GM21515 (cell line): ENCODE measurements at regions not wholly inside any gene's neighbourhood (a gene's known extent, or its start where the extent isn't known, plus 50 kb on each side); places are given as distances from the start of the nearest gene placed in this dataset.

ENCODE experiments used
- ATAC-seq: cut with Tn5 transposase; IDR thresholded peaks from one replicate; pipeline ENCODE4 v1.9.1; 2021; ENCODE audit not compliant: unreplicated experiment

DNA sequence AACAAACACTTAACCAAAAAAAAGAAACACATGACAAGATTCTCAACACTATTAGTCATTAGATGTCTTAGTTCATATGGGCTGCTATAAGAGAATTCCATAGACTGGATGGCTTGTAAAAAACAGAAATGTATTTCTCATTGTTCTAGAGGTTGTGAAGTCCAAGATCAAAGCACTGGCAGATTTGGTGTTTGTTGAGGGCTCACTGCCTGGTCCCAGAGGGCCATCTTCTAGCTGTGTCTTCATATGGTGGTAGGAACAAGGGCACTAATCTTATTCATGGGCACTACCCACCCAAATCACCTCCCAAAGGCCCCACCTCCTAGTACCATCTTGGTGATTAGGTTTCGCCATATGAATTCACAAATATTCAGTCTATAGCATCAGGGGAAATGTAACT lies 162.5 kb upstream of the SDK2 start:
- ATAC-seq: no peak

DNA sequence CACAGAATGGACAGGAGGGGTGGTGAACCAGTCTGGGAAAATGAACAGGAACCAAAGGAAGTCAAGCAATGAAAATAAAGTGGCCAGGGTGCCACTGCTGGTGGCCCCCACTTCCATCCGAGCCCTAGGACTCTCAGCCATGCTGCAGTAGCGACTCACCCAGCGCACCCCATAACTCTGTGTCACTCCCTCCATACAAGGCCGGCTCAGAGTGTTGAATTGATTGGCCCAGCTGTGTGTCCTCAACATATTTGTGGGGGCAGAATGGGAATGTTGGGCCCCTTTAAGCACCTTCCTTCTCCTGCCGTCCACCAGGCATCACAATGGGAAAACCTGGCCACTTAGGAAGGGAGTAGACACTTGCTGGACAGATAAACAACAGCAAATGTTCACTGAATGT lies 169.0 kb upstream of the SDK2 start:
- no peak for ATAC-seq

DNA sequence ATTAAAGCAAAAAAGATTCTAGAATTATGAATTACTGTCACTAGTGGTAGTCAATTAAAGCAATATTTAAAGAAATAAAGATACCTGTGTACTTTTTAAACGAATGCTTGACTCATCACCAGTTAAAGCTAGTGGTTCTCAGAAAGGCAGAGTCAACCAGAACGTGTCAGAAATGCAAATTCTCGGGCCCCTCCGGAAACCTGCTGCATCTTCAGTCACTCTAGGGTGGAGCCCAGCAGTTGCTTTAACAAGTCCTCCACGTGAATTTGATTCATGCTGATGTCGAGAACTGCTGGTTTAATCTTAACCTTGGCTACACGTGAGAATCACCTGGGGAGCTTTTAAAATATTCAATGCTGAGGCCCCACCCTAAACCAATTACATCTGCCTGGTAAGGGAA lies 169.8 kb upstream of the SDK2 start:
- ATAC-seq: no peak

DNA sequence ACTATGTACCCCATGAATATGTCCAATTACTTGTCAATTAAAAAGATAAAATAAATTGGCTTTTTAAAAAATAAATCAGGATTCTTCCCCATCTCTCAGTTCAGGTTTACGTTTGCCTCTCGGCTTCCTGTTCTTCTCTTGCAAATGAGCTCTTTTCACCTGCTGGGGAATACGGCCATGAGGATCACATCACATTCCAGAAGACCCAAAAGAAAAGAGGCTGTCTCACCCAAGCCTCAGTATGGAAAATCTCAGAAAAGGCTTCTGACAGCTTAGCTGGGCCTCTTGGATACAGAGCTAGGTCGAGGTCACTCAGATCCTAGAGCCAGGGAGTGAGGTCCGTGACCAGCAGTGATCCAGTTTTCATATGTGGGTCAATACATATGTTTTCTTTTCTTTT lies 171.2 kb upstream of the SDK2 start:
- ATAC-seq: no peak

DNA sequence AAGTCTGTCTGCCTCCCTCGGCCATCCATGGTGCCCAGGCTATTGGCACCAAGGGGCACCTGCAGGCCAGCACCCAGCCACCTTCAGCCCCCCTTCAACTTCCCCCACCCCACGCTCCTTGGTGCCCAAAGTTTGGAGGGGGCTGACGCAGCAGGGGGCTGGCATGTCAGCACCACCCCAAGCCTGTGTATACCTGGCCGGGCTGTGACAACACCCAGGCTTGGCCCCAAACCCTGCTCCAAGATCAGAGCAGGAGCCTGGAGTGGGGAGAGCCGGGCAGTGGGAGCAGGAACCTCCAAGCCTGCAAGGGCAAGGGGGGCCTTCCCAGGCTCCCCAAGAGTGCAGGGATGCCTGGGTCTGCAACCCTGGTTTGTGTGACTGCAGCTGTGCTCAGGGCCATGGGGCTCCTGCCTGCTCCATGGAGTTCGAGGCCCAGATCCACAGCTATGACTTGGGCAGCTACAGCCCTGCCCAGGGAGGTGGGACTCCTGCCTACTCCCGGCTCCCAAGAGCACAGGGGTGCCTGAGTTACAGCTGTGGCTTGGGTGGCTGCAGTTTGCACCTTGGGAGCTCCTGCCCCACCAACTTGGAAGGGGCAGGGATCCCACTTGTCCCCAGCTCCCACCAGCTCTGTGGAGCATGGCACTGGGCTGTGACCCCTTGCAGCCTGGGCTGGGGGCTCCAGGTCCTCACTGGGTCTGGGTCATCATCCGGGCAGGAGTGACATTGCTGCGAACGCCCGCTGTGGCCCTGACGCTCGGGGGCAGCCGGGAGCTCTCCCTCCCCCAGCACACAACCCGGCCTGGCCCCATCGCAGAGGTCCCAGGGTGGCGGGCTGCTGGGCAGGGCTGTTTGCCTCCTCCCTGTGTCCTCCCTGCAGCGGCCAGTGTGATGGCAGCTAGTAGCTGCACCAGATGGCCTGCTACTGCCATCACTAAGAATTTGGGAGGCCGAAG lies 175.5 kb upstream of the SDK2 start:
- no peak for ATAC-seq

DNA sequence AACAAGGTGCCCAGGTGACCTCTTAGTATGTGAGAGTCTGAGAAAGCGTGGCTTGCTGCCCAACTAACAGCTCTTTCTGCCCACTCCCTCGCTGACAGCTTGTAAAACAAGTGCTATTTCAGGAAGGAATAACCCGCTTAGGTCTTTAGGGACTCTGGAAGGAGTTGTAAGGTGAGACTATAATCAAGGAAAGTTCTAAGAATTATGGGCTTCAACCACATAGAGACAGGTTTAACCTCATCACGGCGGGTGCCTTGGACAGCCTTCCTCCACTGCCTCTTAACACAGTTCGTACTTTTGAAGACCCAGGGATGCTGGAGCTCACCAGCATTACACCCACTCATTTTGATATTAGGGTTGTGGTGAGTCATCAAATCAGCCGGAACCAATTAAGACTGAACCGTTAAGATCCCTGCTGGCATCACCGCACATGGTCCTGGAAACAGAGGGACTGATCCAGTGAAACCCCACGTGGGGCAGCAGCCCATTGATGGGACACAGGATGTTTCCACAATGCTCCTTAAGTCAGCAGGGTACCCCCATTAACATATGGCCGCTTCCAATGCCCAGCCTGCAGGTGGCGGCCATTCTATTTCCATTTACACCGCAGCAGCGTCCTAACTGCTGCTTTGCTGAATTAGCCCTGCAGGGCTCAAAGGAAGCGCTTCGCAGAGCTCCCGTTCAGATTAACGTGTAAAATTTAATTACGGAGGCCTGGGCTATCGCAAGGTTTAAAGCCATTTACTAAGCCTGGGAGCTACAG lies 176.6 kb upstream of the SDK2 start:
- no peak for ATAC-seq

DNA sequence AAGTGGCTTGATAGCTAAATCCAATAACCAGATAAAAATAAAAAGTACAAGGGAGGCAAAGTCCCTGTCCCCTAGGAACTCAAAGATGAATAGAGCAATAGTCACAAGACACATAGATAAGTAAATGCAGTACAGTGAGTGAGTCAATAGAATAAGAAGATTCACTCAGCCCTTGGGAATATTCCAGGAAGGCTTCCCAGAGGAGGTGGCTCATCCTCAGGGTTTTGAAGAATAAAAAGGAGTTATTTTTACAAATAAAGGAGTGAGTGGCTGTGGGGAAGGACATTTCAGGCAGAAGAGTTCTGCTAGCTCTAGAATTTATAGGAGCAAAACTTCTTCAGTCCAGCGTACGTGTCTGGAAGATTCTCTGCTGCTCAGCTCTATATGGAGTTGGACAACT lies 177.4 kb upstream of the SDK2 start:
- no peak for ATAC-seq

DNA sequence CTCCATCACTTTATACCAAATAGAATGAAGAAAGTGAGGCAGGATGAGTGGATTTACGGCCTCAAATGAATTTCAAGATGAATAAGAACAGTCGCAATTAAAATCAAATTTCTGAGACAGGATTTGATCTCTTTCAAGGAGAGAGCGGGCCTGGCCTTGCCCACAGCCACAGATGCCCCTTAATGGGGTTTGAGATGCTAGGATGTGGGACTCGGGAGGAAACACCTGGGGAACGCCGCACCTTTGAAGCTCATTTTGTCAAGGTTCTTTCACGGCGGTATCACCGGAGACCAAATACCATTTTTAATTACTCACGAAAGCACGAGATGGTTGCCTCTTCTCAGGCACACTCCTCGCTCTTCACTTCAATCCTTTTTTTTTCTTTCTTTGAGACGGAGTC lies 178.1 kb upstream of the SDK2 start:
- no peak for ATAC-seq

DNA sequence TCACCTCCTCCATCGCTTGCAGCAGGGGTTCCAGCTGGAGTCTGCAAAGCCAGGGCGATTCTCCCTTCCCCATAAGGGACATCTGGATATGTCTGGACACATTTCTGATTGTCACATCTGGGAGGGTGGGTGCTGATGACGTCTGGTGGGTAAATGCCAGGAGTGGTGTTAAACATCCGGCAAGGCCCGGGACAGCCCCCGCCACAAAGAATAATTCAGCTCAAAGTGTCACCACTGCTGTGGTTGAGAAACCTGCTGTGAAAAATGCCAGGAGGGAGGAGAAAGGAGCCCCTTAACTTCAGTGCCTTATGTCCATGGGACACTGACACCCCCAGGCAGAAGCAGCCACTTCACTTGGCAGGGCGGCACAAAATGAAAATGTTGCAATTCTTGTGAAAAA lies 179.4 kb upstream of the SDK2 start:
- no peak for ATAC-seq

DNA sequence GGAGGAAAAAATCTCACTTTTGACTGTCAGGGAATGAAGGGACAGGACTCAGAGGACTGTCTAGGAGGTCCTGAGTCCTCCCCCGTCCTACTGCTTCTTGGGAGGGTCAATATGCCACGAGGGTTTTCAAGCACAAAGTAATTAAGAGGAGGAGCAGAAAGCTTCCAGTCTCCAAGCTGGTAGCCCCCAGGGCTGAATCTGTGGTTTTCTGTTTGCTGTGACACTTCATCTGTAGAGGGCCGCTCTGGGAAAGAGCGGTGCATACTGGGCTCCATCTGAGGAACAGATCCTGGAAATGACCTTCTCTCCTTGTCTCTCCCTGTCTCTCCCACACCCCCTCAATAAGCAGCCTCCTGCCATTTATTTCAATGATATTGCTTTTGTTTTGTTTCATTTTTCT lies 180.1 kb upstream of the SDK2 start:
- no peak for ATAC-seq

DNA sequence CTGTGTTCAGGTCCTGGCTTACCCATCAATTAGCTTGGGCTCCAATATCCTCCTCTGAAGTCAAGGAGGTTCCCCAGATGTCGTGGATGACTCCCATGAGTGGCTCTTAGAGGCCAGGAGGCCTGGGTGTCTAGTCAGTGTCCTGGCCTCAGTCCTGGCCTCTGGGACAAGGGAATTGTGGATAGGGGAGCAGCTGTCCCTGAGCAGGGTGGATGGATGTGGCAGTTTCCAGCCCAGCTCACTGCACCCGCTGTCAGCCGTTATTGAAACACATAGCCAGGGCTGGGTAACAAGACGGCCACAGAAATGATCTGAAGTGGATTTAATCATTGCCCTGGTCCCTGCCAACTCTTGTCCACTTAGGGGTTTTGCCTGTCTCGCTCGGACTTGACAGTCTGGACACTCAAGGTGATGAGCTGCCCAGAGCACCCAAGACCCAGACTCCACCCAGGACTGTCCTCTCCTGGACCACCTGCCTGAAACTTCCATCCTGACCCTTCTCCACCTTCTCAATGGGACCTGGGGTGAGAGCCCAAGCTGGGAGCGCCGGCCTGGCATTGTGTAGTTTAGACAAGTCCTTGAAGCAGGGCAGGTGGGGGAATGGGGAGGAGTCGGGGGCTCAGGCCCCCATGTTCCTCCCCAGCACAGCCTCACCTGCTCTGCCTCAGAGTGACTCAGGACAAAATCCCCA lies 182.1 kb upstream of the SDK2 start:
- ATAC-seq: no peak

DNA sequence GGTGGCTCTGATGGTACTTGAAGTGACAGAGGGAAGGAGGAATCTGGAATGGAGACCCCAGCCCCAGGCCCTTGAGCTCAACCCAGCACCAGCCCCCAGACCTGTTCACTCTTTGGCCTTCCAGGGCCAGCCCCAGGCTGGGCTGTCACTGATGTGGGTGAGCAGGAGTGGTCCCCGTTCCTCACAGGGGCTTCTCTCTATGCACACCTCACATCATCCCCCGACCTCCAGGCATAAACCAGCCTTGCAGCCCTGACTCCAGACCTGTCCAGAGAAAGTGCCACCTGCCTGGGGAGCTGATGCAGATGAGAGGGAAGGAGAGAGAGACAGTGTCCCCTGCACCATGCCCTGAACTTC lies 182.6 kb upstream of the SDK2 start:
- ATAC-seq: no peak

DNA sequence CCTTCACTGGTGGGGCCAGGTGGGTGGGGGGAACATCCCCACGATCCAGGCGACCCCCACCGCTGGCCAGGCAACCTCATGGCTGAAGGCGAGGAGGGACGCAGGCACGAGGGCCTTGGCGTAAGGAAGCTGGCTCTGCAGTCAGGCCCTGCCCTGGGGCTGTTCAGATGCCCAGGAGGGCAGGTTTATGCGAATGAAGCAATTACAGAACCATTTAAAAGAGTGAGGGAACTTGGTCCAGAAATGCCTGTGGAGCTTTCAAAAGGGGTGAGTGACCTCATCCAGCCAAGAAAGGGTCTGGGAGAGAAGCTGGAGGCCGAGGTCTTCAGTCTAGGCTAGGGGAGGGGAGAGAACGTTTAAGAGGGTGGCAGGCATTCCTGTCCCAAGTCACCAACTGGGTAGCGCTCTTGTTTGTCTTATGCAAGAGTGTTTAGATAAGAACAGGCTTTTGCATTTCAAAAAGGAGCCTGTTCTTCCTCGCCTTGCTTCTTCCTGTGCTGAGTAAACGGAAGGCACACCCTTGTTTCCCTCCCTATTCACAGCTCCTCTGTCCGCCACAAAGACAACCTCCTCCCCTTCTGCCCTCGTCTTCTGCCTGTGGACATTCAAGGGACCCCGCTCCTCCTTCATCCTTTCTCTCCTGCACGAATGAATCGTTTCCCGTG lies 183.5 kb upstream of the SDK2 start:
- ATAC-seq: no peak

DNA sequence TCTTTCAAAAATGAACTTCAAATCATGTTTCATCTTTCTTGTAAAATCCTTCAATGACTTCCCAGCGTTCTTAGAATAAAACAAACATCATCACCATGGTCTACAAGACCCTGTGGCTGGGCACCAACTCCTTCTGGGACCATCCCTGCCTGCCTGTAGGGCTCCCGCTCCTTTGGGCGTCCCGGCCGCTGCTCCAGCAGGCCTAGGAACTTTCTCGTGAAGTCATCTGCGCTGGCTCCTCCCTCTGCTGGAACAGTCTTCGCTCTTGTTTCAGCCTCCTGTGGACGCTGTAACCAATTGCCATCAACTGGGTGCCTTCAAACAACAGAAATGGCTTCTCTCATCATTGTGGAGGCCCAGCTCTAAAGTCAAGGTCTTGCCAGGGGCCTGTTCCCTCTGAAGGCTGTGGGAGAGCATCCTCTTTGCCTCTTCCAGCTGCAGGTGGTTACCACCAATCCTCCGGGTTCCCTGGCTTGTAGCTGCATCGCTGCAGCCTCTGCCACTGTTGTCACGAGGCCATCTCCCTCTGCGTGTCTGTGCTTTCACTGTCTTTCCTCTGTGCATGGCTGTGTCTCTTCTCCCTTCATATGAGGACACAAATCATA lies 185.5 kb upstream of the SDK2 start:
- no peak for ATAC-seq

DNA sequence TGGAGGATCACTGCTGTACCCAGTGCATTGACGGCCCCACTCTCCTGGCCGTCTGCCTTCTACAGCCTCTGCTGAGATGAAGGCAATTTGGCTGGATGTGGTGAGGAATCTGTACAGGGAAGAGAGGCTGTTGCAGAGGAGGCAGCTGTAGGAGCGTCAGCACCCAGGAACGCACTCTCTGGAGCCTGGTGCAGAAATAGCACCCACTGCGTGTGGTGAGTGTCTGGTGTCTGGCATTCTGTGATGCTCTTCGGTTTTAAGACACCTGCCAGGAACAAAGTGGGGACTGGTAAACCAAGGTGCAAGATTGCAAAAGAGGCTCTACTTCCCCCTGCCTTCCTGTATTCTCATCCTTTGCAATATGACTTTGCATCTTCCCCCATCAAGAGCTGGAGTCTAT lies 187.5 kb upstream of the SDK2 start:
- no peak for ATAC-seq

DNA sequence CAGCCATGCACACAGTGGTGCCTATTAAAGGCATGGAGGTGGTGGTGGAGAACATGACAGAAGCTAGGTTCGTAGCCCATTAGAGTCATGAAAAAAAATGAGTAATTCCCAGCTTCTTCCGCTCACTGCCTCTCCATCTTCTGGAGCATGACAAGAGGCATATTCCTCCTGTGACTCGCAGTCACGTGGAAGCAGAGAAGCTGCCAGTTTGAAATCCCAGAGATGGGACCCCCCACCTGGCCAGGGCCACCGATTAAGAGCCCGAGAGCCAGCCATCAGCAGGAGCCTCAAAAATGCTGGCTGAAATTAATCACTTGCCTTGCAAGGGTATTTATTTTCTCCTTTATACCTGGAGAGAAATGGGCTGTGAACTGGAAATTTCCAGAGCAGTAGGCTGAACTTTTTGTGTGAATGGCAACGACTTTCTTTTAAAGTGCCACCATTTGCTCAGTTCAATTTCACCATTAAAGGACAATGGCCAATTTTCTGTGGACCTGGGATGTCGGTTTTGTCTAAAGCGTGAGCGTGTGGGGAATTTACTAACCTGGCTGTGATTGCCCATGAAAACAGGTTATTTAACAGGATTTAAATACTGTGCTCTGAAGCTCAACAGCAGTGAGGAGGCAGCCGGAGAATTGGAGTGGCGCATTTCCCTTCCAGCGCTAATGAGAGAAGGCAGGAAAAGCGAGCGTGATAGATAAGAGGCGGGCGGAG lies 189.7 kb upstream of the SDK2 start:
- no peak for ATAC-seq

DNA sequence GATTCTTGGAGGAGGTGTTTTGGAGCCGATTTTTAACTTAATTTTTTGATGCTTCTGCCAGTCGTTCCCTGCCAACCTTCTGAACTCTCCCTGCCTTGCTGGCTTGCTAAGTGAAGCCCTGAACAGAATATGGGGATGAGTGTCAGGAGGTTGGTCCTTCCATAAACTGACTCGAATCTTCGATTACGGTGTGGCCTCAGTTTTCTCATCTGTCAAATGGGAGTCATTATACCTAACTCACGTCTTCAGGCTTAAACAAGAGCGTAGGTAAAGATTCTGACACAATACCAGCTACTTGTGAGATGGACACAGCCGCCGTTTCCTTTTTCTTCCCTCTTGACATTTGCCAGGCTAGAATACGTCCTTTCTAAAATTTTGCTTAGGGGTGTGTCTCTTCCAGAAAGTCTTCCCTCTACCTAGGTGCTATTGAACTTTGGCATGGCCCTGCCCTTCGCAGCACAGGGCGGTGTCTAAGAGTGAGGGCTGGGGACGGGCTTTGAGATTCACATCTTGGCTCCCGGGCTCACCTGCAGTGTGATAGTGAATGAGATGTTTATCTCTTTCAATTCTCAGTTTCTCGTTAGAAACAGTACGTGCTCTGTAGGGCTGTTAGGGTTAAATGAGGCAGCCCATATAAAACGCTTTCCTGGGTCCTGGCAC lies 190.6 kb upstream of the SDK2 start:
- no peak for ATAC-seq

DNA sequence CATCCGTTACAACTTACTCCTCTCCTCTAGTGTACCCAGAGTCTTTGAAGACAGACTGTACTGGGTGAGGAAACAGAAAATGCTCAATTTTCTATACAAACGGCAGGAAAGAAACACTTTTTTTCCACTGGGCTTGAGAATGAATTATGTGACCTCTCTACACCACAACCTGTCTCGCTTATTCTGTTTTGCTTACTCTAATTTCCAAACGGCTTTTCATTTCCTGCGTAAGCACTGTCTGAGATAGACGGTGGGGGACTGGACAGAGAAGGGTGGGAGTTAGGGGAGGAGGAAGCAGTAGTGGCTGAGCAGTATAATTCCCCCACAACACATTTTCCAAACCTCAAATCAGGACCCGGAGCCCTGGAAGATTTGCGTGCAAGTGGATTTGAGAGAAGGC lies 191.4 kb upstream of the SDK2 start:
- no peak for ATAC-seq

DNA sequence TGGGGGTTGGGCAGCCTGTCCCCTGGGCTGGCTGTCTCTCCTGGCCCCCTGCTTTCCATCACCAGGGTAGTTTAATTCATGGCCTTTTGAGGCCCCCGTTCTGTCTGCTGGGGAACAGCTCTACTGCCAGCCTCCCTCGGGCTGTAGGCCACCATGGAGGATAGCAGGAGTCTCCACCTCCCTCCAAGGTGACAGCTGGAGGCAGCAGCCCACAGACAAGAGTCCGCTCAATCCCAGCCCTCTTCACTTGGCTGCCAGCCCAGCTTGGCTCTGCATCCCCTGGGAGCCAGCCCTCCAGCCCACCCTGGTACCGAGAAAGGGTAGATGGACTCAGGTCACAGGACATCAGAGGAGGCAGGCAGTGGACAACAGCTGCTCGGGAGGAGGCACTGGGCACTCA lies 194.6 kb upstream of the SDK2 start:
- ATAC-seq: no peak

DNA sequence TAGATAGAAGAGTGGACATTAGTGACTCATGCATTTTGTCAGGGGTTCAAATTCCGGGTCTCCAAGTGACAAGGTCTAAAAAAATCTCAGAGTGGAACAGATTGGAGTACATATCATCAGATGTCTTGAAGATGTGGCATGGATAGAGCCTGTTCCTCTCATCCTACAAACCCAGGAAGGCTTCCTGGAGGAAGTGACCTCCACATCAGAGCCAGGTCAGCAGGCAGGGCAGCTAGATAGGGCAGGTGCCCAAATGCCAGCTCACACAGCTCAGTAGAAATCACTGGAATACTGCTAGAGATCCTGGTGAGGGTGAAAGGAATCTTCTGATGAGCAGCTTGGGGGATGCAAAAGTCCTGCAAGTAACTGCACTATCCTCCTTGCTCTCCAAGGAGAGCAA lies 196.6 kb upstream of the SDK2 start:
- no peak for ATAC-seq
